Bronchial epithelial cell (primary cell): ENCODE measurements at regions not wholly inside any gene's neighbourhood (a gene's known extent, or its start where the extent isn't known, plus 50 kb on each side); places are given as distances from the start of the nearest gene placed in this dataset.

ENCODE experiments used
- DNase-seq: peaks from one replicate; pipeline ENCODE4 v3.0.0-alpha.2; 2010; ENCODE audit warnings: low read depth
- FAIRE-seq: peaks from 2 replicates; lab custom pipeline; 2011; peaks lifted over from hg19 to GRCh38; lab: Jason Lieb, UNC
- H3K27me3 ChIP-seq: 2 replicates; pipeline ENCODE4 v1.5.1; 2011; ENCODE audit warnings: low read length; ENCODE audit not compliant: control insufficient read depth, insufficient read depth
- H3K36me3 ChIP-seq: 2 replicates; pipeline ENCODE4 v1.5.1; 2011; ENCODE audit warnings: low read length; ENCODE audit not compliant: control insufficient read depth, insufficient read depth
- H3K4me3 ChIP-seq: 2 replicates; pipeline ENCODE4 v1.5.1; 2011; ENCODE audit warnings: mild to moderate bottlenecking, low read depth, low read length, control low read depth
- TF ChIP-seq, protein P1 (sequence below): IDR thresholded peaks from 2 replicates; pipeline ENCODE4 v1.5.1; 2011; ENCODE audit warnings: mild to moderate bottlenecking, moderate library complexity, low read length, control low read depth, inconsistent platforms; ENCODE audit not compliant: insufficient read depth, severe bottlenecking

DNA sequence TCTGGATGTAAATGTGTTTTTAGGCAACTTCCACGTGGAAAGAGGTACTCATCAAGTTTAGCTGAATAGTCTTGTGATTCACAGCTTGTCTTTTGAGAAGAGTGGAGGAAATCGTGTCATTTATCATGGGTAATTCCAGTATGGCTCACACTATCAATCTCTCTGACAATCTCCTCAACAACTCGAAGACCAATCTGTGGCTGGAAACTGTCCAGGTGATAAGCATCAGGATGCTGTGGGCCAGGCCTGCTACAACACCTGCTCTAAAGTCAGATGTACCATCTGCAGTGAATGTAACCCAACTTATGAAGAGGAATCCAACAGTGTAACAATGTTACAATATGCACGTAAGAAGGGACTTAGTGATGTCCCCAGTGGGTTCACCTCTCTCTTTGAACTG lies 132.1 kb upstream of the GK2 start:
- DNase-seq (no peak), FAIRE-seq (no peak)
- no peaks in the 10 kb centered on the region for H3K27me3 ChIP-seq

GRCh38 chr4:79535516-79535915 lies 127.5 kb upstream of the GK2 start:
- H3K4me3 ChIP-seq, result no peak overlapping the region
- H3K27me3 ChIP-seq, result no peaks in the 10 kb centered on the region
- no peaks in the 10 kb centered on the region for H3K36me3 ChIP-seq
- FAIRE-seq, result no peak
- TF ChIP-seq, protein P1, sequence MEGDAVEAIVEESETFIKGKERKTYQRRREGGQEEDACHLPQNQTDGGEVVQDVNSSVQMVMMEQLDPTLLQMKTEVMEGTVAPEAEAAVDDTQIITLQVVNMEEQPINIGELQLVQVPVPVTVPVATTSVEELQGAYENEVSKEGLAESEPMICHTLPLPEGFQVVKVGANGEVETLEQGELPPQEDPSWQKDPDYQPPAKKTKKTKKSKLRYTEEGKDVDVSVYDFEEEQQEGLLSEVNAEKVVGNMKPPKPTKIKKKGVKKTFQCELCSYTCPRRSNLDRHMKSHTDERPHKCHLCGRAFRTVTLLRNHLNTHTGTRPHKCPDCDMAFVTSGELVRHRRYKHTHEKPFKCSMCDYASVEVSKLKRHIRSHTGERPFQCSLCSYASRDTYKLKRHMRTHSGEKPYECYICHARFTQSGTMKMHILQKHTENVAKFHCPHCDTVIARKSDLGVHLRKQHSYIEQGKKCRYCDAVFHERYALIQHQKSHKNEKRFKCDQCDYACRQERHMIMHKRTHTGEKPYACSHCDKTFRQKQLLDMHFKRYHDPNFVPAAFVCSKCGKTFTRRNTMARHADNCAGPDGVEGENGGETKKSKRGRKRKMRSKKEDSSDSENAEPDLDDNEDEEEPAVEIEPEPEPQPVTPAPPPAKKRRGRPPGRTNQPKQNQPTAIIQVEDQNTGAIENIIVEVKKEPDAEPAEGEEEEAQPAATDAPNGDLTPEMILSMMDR, result no peak
- DNase-seq, result no peak

More for the DNA sequence above, 132.1 kb upstream of the GK2 start:
- Histone ChIP-seq H3K36me3 (no peaks in the 10 kb centered on the region), H3K4me3 (no peak overlapping the region)
- TF ChIP-seq, protein P1, result no peak

GRCh38 chr4:79528241-79528706 lies 120.2 kb upstream of the GK2 start:
- Histone ChIP-seq H3K4me3 (no peak overlapping the region), H3K36me3 (no peaks in the 10 kb centered on the region), H3K27me3 (no peaks in the 10 kb centered on the region)
- TF ChIP-seq, protein P1, result no peak
- FAIRE-seq (no peak), DNase-seq (peak; percentile 68)

DNA sequence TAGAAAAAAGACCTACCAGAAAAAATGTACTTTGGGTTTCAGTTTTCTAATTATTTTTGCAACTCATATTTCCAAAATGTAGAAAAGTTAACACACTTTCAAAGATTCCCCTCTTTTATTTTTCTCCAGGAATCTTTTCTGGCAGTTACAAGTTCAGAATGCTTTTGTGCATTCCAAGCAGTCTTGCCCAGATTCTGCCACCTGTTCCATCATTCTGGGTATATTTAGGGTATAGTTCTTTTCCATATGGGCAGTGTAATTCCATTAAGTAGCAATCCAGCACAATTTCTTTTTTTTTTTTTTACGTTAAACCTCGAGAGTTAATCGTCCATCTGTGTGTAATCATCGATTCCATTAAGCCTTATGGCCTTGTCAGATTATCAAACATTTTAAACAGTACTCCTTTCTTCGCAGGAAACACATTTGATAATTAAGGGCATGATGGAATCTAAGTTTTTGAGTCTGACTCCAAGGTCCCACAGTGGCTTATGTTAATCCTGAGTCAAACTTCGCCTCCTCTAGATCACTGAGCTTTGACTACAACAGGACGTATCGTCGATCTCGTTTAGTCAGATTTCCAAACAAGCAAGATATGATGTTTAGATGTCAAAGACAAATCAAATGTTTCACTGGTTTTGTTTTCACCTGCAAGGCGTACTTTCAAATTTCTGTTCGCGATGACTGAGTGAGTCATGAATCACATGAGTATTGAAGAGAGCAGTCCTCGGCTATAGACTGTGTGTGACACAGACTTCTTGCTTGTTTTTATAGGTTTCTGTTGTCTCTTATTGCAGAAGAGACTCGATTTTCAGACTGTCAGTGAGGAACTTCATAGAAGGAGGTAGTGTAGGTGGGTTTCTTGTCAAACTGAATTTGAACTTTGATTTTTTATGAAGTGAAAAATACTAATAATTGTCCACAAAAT lies 118.9 kb upstream of the GK2 start:
- FAIRE-seq (peak; percentile 13), DNase-seq (no peak)
- Histone ChIP-seq H3K36me3 (no peaks in the 10 kb centered on the region), H3K4me3 (no peak overlapping the region), H3K27me3 (no peaks in the 10 kb centered on the region)
- TF ChIP-seq, protein P1, result no peak

DNA sequence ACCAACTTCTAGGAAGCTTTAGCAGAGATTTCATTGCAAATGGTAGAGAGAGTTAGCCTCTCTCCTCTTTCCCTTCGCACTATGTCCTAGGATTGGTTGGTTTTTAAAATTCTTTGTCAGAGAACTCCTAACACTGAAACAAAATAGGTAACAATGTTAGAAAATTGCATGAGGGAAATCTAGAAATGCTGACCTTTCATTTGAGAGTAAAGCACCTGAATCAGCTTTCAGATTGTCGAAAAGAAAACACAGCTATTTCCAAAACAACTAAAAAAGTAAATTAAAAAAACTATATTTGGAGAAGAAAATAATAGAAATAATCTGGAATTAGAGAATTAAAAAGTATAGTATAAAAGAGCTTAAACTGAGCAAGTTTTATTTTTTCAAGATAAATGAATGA lies 108.1 kb upstream of the GK2 start:
- DNase-seq (no peak), FAIRE-seq (no peak)
- Histone ChIP-seq H3K36me3 (no peaks in the 10 kb centered on the region), H3K27me3 (no peaks in the 10 kb centered on the region), H3K4me3 (no peak overlapping the region)
- TF ChIP-seq, protein P1, result no peak
